ENCODE measurements at regions not wholly inside any gene's neighbourhood (a gene's known extent, or its start where the extent isn't known, plus 50 kb on each side); places are given as distances from the start of the nearest gene placed in this dataset.
"Not testable (repeated sequence)": the region's sequence is repeated elsewhere in the genome, so short reads cannot be mapped to it uniquely, and the experiment has no call there.

GRCh38 chr5:98499892-98500291 is 273.6 kb upstream of the RGMB start:
- DNase-seq (ENCODE audit: low spot score), result no peak

- DNase-seq (ENCODE audit: low spot score), result no peak
Measured at GRCh38 chr5:98500811-98501210, 272.7 kb upstream of the RGMB start.

GRCh38 chr5:98503616-98504015 is 269.8 kb upstream of the RGMB start:
- DNase-seq (ENCODE audit: low spot score), result no peak

- no peak for DNase-seq (ENCODE audit: low spot score)
Measured at GRCh38 chr5:98504505-98504904, 269.0 kb upstream of the RGMB start.

- DNase-seq (ENCODE audit: low spot score), result no peak
Measured at GRCh38 chr5:98510143-98510985, 263.1 kb upstream of the RGMB start.

GRCh38 chr5:98513380-98513779 is 260.1 kb upstream of the RGMB start:
- DNase-seq (ENCODE audit: low spot score), result no peak

GRCh38 chr5:98514215-98514614 is 259.2 kb upstream of the RGMB start:
- DNase-seq (ENCODE audit: low spot score), result no peak

- no peak for DNase-seq (ENCODE audit: low spot score)
Measured at GRCh38 chr5:98516701-98517100, 256.8 kb upstream of the RGMB start.

- DNase-seq (ENCODE audit: low spot score), result no peak
Measured at GRCh38 chr5:98517560-98518366, 255.7 kb upstream of the RGMB start.

GRCh38 chr5:98518754-98519153 is 254.7 kb upstream of the RGMB start:
- DNase-seq (ENCODE audit: low spot score), result no peak

- no peak for DNase-seq (ENCODE audit: low spot score)
Measured at GRCh38 chr5:98519571-98519970, 253.9 kb upstream of the RGMB start.

GRCh38 chr5:98521821-98522220 is 251.6 kb upstream of the RGMB start:
- no peak for DNase-seq (ENCODE audit: low spot score)

- DNase-seq (ENCODE audit: low spot score), result no peak
Measured at GRCh38 chr5:98524773-98525172, 248.7 kb upstream of the RGMB start.

GRCh38 chr5:98527846-98528245 is 245.6 kb upstream of the RGMB start:
- no peak for DNase-seq (ENCODE audit: low spot score)

- DNase-seq (ENCODE audit: low spot score), result no peak
Measured at GRCh38 chr5:98529321-98529720, 244.1 kb upstream of the RGMB start.

GRCh38 chr5:98530224-98530623 is 243.2 kb upstream of the RGMB start:
- no peak for DNase-seq (ENCODE audit: low spot score)

GRCh38 chr5:98535901-98536300 is 237.6 kb upstream of the RGMB start:
- no peak for DNase-seq (ENCODE audit: low spot score)

- no peak for DNase-seq (ENCODE audit: low spot score)
Measured at GRCh38 chr5:98540056-98540455, 233.4 kb upstream of the RGMB start.

GRCh38 chr5:98541641-98542040 is 231.8 kb upstream of the RGMB start:
- DNase-seq (ENCODE audit: low spot score), result no peak

- DNase-seq (ENCODE audit: low spot score), result no peak
Measured at GRCh38 chr5:98543490-98543889, 230.0 kb upstream of the RGMB start.

GRCh38 chr5:98546924-98547323 is 226.5 kb upstream of the RGMB start:
- not testable (repeated sequence) for DNase-seq (ENCODE audit: low spot score)

GRCh38 chr5:98556712-98557111 is 216.8 kb upstream of the RGMB start:
- no peak for DNase-seq (ENCODE audit: low spot score)

- no peak for DNase-seq (ENCODE audit: low spot score)
Measured at GRCh38 chr5:98557916-98558315, 215.5 kb upstream of the RGMB start.
